Chondrocyte (in vitro differentiated cells): ENCODE measurements at regions not wholly inside any gene's neighbourhood (a gene's known extent, or its start where the extent isn't known, plus 50 kb on each side); places are given as distances from the start of the nearest gene placed in this dataset.

Source experiments
- DNase-seq: peaks from one replicate; pipeline ENCODE4 v3.0.0; 2021; ENCODE audit warnings: mixed read lengths, low spot score
- H3K27ac Mint-ChIP-seq: one replicate; pipeline ENCODE4 v1.8.0; 2021; ENCODE audit warnings: mild to moderate bottlenecking, moderate library complexity, mixed read lengths; ENCODE audit not compliant: unreplicated experiment
- H3K27me3 Mint-ChIP-seq: 2 replicates; pipeline ENCODE4 v1.8.0; 2021; ENCODE audit warnings: low read depth, mixed read lengths
- H3K36me3 Mint-ChIP-seq: 2 replicates; pipeline ENCODE4 v1.8.0; 2021; ENCODE audit warnings: low read depth, mixed read lengths
- H3K4me1 Mint-ChIP-seq: 2 replicates; pipeline ENCODE4 v1.8.0; 2021; ENCODE audit warnings: low read depth, mild to moderate bottlenecking, mixed read lengths
- H3K4me3 Mint-ChIP-seq: one replicate; pipeline ENCODE4 v1.8.0; 2021; ENCODE audit warnings: mild to moderate bottlenecking, moderate library complexity, mixed read lengths; ENCODE audit not compliant: unreplicated experiment
- H3K9me3 Mint-ChIP-seq: 2 replicates; pipeline ENCODE4 v1.8.0; 2021; ENCODE audit warnings: low read depth, mixed read lengths
- TF ChIP-seq, protein P1 (sequence below): fragments of 200-600 bp; sonication (generic); IDR thresholded peaks from 2 replicates; pipeline ENCODE4 v1.5.0; 2021; ENCODE audit warnings: antibody characterized with exemption, mild to moderate bottlenecking, moderate library complexity

DNA sequence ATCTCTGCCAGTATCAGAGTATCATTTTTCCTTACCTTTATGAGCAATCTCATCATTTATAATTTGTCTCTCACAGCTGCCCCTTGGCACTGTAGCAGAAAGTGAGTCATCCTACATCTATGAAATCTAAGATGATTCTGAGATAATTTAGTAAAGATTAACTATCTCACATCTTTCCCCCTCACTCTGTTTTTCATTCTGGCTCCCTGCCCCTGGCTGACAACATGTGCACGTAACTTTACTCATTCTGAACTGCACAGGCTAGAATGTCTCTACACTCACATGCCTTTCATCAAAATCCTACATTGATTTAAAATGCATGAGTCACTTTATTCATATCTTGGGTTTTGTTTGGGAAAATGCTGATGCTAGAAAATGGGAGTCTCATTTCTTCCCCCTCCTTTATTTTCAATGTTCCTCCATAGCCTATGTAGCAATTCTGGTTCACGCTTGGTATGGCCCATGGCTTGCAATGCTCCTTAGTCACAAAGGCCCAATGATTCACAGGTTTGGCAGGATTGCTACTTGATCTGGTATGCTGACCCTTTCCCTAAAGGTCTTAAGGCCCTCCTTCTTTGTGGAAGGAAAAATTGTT, 838.5 kb downstream of the TUSC7 start:
- Mint-ChIP-seq H3K27ac (no peak overlapping the region), H3K36me3 (no peaks in the 10 kb centered on the region), H3K4me1 (peaks cover 11% of the 10 kb centered on the region), H3K27me3 (peaks cover 8% of the 10 kb centered on the region), H3K4me3 (no peak overlapping the region), H3K9me3 (no peaks in the 10 kb centered on the region)
- TF ChIP-seq, protein P1, sequence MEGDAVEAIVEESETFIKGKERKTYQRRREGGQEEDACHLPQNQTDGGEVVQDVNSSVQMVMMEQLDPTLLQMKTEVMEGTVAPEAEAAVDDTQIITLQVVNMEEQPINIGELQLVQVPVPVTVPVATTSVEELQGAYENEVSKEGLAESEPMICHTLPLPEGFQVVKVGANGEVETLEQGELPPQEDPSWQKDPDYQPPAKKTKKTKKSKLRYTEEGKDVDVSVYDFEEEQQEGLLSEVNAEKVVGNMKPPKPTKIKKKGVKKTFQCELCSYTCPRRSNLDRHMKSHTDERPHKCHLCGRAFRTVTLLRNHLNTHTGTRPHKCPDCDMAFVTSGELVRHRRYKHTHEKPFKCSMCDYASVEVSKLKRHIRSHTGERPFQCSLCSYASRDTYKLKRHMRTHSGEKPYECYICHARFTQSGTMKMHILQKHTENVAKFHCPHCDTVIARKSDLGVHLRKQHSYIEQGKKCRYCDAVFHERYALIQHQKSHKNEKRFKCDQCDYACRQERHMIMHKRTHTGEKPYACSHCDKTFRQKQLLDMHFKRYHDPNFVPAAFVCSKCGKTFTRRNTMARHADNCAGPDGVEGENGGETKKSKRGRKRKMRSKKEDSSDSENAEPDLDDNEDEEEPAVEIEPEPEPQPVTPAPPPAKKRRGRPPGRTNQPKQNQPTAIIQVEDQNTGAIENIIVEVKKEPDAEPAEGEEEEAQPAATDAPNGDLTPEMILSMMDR, result no peak
- no peak for DNase-seq

DNA sequence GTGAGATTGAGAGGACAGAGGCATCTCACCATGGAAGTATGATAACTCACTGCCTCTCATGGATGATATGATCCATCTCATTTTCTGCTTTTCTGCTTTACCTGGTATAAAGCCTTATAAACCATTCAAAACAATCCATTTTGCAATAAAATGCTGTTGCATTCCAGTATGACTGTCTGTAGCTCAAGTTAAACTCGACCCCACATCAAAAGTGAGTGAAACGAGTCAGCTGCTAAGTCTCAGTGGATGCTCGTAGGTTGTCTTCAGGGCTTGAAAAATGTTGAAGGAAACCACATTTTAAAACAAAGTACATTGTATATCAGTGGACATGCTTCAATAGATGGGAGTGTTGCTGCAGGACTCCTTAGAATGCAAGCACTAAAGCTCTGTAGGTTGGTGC, 839.0 kb downstream of the TUSC7 start:
- no peaks in the 10 kb centered on the region for H3K36me3 Mint-ChIP-seq
- TF ChIP-seq, protein P1, result no peak
- peaks cover 8% of the 10 kb centered on the region for H3K27me3 Mint-ChIP-seq
- H3K4me1 Mint-ChIP-seq, result peaks cover 13% of the 10 kb centered on the region
- no peak overlapping the region for H3K27ac Mint-ChIP-seq
- no peak for DNase-seq
- no peak overlapping the region for H3K4me3 Mint-ChIP-seq
- peaks cover 2% of the 10 kb centered on the region for H3K9me3 Mint-ChIP-seq

DNA sequence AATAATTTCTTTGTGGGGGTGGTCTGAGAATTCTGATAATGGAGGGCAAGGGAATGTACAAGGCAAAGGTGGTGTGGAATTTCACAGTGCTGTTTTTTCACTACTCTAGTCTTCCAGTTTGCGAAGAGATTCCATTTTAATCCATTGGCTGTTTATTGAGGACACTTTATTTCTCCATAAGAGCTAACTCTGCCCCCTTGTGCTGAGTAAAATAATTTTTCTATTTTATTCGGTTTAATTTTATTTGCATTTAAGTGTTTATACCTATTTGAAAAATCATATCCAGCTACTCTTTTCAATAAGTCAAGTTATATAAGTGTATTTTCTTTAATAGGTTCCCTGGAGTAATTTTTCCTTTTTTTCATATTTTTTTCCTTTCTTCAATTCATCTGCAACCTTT, 840.1 kb downstream of the TUSC7 start:
- Mint-ChIP-seq H3K27me3 (peaks cover 8% of the 10 kb centered on the region), H3K9me3 (peaks cover 5% of the 10 kb centered on the region)

DNA sequence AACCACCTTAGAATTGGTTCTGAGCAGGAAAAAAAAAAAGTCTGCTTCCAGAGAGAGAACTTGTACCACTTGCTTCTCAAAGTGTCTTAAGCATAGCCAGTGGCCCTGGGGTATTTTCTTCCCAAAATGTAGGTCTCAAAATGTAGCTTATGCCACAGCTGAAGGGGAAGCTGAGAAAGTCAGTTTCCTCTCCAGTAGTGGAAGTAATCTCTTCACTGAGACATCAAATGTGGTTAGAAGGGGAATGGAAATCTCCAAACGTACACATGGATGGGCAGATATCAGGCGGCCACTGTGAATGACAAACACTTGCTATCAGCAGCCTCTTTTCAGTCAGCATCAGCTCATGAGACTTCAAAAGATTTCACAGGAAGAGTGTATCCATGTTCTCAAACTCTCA, 841.2 kb downstream of the TUSC7 start:
- no peak overlapping the region for H3K27ac Mint-ChIP-seq
- H3K4me3 Mint-ChIP-seq, result no peak overlapping the region
- peaks cover 4% of the 10 kb centered on the region for H3K27me3 Mint-ChIP-seq
- no peak for DNase-seq
- H3K9me3 Mint-ChIP-seq, result peaks cover 5% of the 10 kb centered on the region
- H3K36me3 Mint-ChIP-seq, result no peaks in the 10 kb centered on the region
- H3K4me1 Mint-ChIP-seq, result peaks cover 14% of the 10 kb centered on the region
- TF ChIP-seq, protein P1, result no peak

More for the DNA sequence above, 840.1 kb downstream of the TUSC7 start:
- no peak for DNase-seq
- TF ChIP-seq, protein P1, result peak; percentile 71
- H3K4me3 Mint-ChIP-seq, result no peak overlapping the region
- H3K36me3 Mint-ChIP-seq, result no peaks in the 10 kb centered on the region
- peaks cover 14% of the 10 kb centered on the region for H3K4me1 Mint-ChIP-seq
- H3K27ac Mint-ChIP-seq, result no peak overlapping the region

DNA sequence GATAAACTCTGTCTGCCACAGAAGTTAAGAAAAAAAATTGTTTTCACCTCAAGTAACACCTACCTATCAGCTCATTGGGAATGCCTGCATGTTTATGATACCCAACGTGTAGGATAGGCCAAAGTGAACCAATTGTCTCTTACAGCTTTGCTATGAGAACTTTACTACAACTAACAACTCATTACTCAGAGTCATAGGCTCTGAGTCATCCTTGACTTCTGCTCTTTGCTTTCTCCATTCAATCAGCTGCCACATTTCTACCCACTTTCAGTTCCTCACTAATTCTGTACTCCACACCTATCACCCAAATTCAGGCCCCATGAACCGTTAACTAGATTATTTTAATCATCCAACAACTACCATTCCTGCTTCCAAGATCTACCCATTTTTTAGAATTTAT, 843.9 kb downstream of the TUSC7 start:
- Mint-ChIP-seq H3K27ac (no peak overlapping the region), H3K36me3 (no peaks in the 10 kb centered on the region), H3K27me3 (peaks cover 2% of the 10 kb centered on the region), H3K4me3 (no peak overlapping the region), H3K4me1 (peaks cover 6% of the 10 kb centered on the region), H3K9me3 (peaks cover 5% of the 10 kb centered on the region)
- DNase-seq, result no peak
- TF ChIP-seq, protein P1, result no peak
